HTR-8/SVneo (cell line): ENCODE measurements at regions not wholly inside any gene's neighbourhood (a gene's known extent, or its start where the extent isn't known, plus 50 kb on each side); places are given as distances from the start of the nearest gene placed in this dataset.
"Not testable (repeated sequence)": the region's sequence is repeated elsewhere in the genome, so short reads cannot be mapped to it uniquely, and the experiment has no call there.

ENCODE experiments used
- DNase-seq: peaks from one replicate; pipeline ENCODE4 v3.0.0; 2011; ENCODE audit warnings: low spot score, mixed read lengths; ENCODE audit not compliant: insufficient read length
- FAIRE-seq: peaks from 2 replicates; lab custom pipeline; 2011; peaks lifted over from hg19 to GRCh38; lab: Jason Lieb, UNC

GRCh38 chr3:162973428-162973917 is 1476.9 kb downstream of the OTOL1 start:
- DNase-seq (no peak), FAIRE-seq (no peak)

DNA sequence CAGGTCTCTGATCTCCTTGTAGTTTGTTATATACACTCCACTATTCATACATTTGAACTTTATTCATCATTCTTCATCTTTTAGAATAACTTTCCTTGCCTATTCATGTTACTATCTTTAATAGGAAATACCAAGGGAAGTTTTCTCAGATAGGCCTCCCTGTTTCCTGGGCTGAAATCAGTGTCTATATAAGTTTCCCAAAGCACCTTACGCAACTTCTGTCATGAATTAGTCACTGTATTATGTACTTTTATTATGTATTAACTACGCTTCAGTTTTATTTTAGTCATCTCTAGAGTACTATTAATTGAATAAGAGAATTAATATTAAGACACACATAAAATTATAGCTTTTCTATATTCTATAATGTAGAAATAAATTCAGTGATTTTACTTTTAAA is 1481.5 kb downstream of the OTOL1 start:
- FAIRE-seq (no peak), DNase-seq (no peak)

- no peak for DNase-seq
- no peak for FAIRE-seq
Observed at GRCh38 chr3:162984746-162985145, 1488.1 kb downstream of the OTOL1 start.

GRCh38 chr3:162987085-162987794 is 1490.6 kb downstream of the OTOL1 start:
- not testable (repeated sequence) for FAIRE-seq, DNase-seq

GRCh38 chr3:162992741-162993140 is 1496.1 kb downstream of the OTOL1 start:
- FAIRE-seq = no peak

DNA sequence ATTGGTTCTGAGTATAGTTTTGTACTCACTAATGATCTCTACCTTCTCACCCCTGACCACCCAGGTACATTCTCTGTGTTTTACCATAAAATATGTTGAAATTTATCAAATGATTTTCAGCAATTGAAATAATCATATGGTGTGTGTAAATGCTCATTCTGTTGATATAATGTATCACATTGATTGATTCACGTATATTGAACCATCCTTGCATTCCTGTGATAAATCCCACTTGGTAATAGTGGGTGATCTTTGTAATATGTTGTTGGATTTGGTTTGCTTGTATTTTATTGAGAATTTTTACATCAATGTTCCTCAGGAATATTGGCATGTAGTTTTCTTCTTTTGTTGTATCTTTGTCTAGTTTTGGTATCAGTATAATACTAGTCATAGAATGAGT is 1497.6 kb downstream of the OTOL1 start:
- no peak for DNase-seq

More at GRCh38 chr3:162992741-162993140, 1496.1 kb downstream of the OTOL1 start:
- no peak for DNase-seq

DNA sequence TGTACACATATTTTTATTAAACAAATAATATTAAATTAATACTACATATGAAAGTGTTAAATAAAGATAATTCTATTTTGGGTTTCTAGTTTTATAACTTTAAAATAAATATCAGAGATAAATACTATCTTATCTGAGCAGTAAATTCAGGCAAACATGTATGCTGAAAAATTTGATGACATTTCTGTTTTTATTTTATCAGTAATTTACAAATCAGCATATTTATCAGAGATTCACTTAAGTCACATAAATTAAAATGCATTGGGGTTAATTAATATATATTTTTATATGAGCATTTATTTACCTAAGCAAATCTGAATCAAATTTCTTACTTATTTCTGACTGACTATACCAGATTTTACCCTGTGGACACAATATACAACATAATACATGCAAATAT is 1499.8 kb downstream of the OTOL1 start:
- FAIRE-seq = no peak
- DNase-seq = no peak

More for the DNA sequence above, 1497.6 kb downstream of the OTOL1 start:
- FAIRE-seq = no peak

DNA sequence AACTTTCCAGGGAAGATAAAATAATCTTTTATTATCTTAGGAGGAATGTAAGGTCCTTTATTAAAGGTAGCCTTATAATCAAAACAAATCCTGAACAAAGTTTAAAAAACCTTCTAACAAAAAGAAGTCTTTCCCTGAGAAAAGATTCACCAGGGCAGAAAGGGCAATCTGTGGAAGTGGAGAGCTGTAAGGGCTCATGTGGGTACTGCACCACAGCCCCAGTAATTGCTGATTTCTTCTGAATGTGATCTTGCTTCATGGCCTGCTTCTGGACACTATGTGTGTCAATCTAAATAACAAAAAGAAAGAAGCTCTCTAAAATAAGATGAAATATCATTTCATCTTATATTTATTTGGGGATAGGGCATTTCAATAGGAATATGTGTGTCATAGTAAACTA is 1501.6 kb downstream of the OTOL1 start:
- DNase-seq (no peak), FAIRE-seq (no peak)

GRCh38 chr3:163011596-163011995 is 1515.0 kb downstream of the OTOL1 start:
- DNase-seq = no peak
- FAIRE-seq = no peak

DNA sequence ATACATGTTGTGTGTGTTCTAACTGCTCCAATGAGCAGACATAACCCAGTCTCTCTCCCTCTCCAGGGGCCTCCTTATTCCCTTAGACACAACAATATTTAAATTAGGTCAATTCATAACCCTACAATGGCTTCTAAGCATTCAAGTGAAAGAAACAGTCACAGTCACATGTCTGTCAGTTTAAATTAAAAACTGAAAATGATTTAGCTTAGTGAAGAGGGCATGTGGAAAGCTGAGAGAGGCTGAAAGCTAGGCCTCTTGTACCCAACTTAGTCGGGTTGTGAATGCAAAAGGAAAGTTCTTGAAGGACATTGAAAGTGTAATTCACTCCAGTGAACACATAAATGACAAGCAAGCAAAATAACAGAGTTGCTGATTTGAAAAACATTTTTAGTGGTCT is 1519.6 kb downstream of the OTOL1 start:
- FAIRE-seq (no peak), DNase-seq (no peak)

DNA sequence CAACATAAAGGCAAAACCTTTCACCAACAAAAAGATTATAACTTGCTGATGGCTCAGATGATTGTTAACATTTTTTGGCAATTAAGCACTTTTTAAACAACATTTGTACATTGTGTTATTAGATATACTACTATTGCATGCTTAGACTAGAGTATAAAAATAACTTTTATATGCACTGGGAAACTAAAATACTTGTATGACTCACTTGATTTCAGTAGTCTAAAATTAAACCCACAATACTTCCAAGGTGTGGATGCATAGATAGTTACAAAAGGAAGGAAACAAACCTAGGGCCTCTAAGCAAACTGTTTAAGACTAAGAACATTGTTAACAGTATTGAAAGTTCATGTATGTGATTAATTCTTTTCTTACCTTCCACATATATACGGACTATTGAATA is 1521.5 kb downstream of the OTOL1 start:
- no peak for FAIRE-seq
- no peak for DNase-seq

DNA sequence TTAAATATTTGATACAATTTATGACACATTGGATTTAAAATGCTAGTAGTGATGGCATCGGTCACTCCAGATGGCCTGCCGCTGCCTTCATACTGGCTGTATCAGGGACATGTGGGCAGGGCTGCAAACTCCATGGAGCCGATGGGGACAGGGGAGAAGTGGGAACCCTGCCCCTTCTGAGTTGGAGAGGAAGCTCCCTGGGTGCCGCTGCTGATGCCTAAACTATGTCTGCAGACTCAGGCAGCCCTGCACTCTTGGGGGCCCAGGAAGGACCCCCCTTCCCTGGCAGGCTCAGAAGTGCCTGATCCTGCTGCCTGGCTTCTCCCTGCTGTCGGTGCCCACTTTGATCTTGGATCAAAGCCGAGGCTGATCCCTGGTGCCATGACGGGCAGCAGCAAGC is 1522.1 kb downstream of the OTOL1 start:
- FAIRE-seq = no peak
- no peak for DNase-seq

GRCh38 chr3:163019260-163019659 is 1522.7 kb downstream of the OTOL1 start:
- FAIRE-seq (no peak), DNase-seq (no peak)

DNA sequence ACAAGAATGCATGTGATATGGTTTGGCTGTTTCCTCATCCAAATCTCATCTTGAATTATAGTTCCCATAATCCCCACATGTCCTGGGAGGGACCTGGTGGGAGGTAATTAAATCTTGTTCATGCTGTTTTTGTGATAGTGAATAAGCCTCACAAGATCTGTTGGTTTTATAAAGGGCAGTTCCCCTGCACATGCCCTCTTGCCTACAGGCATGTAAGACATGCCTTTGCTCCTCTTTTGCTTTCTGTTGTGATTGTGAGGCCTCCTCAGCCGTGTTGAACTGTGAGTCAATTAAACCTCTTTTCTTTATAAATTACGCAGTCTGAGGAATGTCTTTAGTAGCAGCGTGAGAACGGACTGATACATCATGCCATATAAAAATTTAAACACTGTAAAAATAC is 1537.0 kb downstream of the OTOL1 start:
- FAIRE-seq (no peak), DNase-seq (no peak)

DNA sequence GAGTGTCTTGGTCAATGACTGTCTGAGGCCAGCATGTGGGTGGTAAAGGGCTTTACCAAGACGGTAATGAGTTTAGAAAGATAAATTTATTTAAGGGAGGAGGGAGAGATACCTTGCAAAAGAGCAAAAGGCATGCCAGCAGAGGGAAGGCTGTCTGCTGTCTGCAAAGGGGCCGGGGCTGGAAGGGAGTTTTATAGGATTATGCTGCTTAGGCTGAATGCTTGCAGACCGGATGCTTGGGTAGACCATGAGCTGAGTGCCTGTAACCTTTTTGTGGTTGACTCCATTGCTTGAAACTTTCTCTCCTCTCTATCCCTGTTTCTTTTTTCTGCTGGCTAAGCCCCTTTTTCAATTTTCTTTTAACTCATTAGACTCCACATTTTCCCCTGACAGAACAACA is 1543.0 kb downstream of the OTOL1 start:
- DNase-seq (no peak), FAIRE-seq (no peak)

DNA sequence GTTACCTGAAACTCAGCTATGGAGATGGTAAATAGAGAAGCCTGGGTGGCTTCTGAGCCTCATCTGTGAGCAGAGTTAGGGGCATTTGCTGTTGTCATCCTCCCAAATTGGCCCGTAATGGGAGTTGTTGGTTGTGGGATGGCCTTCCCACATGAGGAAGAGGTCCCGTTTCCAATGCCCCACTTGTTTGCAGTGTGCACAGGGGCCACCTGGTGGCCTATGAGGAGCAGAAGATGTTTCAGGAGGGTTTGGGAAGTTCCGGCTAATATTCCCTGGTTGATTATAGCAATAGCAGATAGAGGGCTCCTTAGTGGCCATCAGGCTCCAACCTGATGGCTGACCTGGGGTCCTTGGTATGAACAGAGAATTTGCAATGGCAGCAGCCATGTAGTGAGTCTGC is 1546.5 kb downstream of the OTOL1 start:
- FAIRE-seq (no peak), DNase-seq (no peak)

- FAIRE-seq = no peak
Observed at GRCh38 chr3:163045945-163046344, 1549.3 kb downstream of the OTOL1 start.

GRCh38 chr3:163048881-163049280 is 1552.3 kb downstream of the OTOL1 start:
- FAIRE-seq (no peak), DNase-seq (no peak)

More at GRCh38 chr3:163045945-163046344, 1549.3 kb downstream of the OTOL1 start:
- DNase-seq = no peak

- DNase-seq = peak; percentile 29
- FAIRE-seq = no peak
Observed at GRCh38 chr3:163056874-163057497, 1560.4 kb downstream of the OTOL1 start.

GRCh38 chr3:163058031-163058854 is 1561.6 kb downstream of the OTOL1 start:
- DNase-seq = no peak

GRCh38 chr3:163071713-163072112 is 1575.1 kb downstream of the OTOL1 start:
- FAIRE-seq (no peak), DNase-seq (peak; percentile 23)

More at GRCh38 chr3:163058031-163058854, 1561.6 kb downstream of the OTOL1 start:
- FAIRE-seq = no peak
